CD4-positive, alpha-beta T cell (primary cell): ENCODE measurements at regions not wholly inside any gene's neighbourhood (a gene's known extent, or its start where the extent isn't known, plus 50 kb on each side); places are given as distances from the start of the nearest gene placed in this dataset. TPM values are rescaled to one million over a fixed set of nuclear protein-coding genes. Genes with fewer than 3 reads are reported as not detected.

ENCODE experiments used
- ATAC-seq: fragments of 200-7000 bp; cut with Tn5 transposase; one replicate; pipeline ENCODE4 v1.10.0; 2022; ENCODE audit warnings: mild to moderate bottlenecking; ENCODE audit not compliant: poor library complexity
- CTCF ChIA-PET: fragments of 350-600 bp; sonication (Branson Sonifier 250); formaldehyde crosslinking; loops from one replicate; lab custom pipeline; 2021; ENCODE audit warnings: antibody characterized with exemption, inconsistent platforms; lab: Charles Lee
- POLR2A ChIA-PET: fragments of 350-600 bp; sonication (Branson Sonifier 250); formaldehyde crosslinking; loops from one replicate; lab custom pipeline; 2021; ENCODE audit warnings: antibody characterized with exemption, inconsistent platforms; lab: Charles Lee
- DNase-seq, 14 experiments: peaks; one replicate each; pipeline ENCODE4 v3.0.0-alpha.2; 2013 to 2020; ENCODE audit warnings: mixed read lengths in 2 of 14
- H3K27ac ChIP-seq, 2 donors: one replicate each; pipeline versions ENCODE4 v1.5.1 to v1.7.0; 2013; ENCODE audit warnings: low read length in 2 of 2, low read depth in 1 of 2, mild to moderate bottlenecking in 1 of 2
- H3K27me3 ChIP-seq, 2 experiments: 1 replicate in 1 of 2; 2 replicates in 1 of 2; pipeline versions ENCODE4 v1.6.1 to v1.7.0; 2013; ENCODE audit warnings: low read length in 2 of 2, control low read depth in 1 of 2, mild to moderate bottlenecking in 1 of 2, moderate library complexity in 1 of 2; ENCODE audit not compliant: insufficient read depth in 2 of 2, control insufficient read depth in 1 of 2
- H3K36me3 ChIP-seq: one replicate; pipeline ENCODE4 v1.6.1; 2013; ENCODE audit warnings: low read length, control low read depth; ENCODE audit not compliant: insufficient read depth
- H3K4me1 ChIP-seq: one replicate; pipeline ENCODE4 v1.6.1; 2013; ENCODE audit warnings: low read length, control low read depth; ENCODE audit not compliant: insufficient read depth
- H3K4me3 ChIP-seq: one replicate; pipeline ENCODE4 v1.5.1; 2013; ENCODE audit warnings: mild to moderate bottlenecking, low read length, moderate library complexity
- H3K9me3 ChIP-seq, 2 experiments: 1 replicate in 1 of 2; 2 replicates in 1 of 2; pipeline versions ENCODE4 v1.6.1 to v1.7.0; 2013; ENCODE audit warnings: low read length in 2 of 2, mild to moderate bottlenecking in 2 of 2, control low read depth in 1 of 2, moderate library complexity in 1 of 2; ENCODE audit not compliant: control insufficient read depth in 1 of 2, insufficient read depth in 1 of 2
- H3K27ac Mint-ChIP-seq: one replicate; pipeline ENCODE4 v1.8.0; 2020; ENCODE audit warnings: mixed read lengths
- H3K27me3 Mint-ChIP-seq: one replicate; pipeline ENCODE4 v1.8.0; 2021; ENCODE audit warnings: mixed read lengths
- H3K36me3 Mint-ChIP-seq: one replicate; pipeline ENCODE4 v1.8.0; 2021; ENCODE audit warnings: low read depth, mixed read lengths
- H3K4me1 Mint-ChIP-seq: one replicate; pipeline ENCODE4 v1.8.0; 2021; ENCODE audit warnings: low read depth, mixed read lengths
- H3K4me3 Mint-ChIP-seq: one replicate; pipeline ENCODE4 v1.8.0; 2020; ENCODE audit warnings: mild to moderate bottlenecking, mixed read lengths
- H3K9me3 Mint-ChIP-seq: one replicate; pipeline ENCODE4 v1.8.0; 2020; ENCODE audit warnings: mixed read lengths
- CTCF ChIP-seq: fragments of 200-600 bp; IDR thresholded peaks from one replicate; pipeline ENCODE4 v1.8.0; 2022; ENCODE audit warnings: antibody characterized with exemption, mild to moderate bottlenecking
- intact Hi-C, 2 experiments: fragments of 100-400 bp; cut with DNase I in 1 of 2; cut with micrococcal nuclease in 1 of 2; formaldehyde crosslinking; loops; one replicate each; pipeline versions ENCODE4 v1.15.1 to v1.9.0; 2023 to 2025; cut with DNase I, micrococcal nuclease
- microRNA-seq: library from miRNA; unstranded; fragments of <30 nt; microRNA quantifications from one replicate; pipeline ENCODE4 v1.2.0, GENCODE V29; 2021; ENCODE audit warnings: borderline microRNAs expressed, borderline replicate concordance

DNA sequence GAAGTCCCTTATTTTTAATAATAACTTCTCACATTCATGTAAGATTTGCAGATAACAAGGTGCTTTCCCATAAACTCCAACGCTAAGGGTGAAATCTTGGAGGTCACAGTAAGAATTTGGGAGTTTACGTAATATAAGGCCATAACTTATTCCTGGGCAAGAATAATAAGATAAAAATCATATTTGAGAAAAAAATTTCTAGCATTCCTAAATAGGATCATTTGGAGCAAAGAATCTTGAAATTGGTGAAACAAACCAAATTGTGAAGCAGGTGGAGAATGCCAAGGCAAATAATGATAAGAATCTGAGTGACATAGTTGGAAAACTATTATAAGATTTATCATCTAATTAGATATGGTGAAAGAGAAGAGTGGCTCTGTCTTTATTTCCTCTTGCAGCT is 50.4 kb upstream of the FGF16 start:
- POLR2A ChIA-PET = no interaction called here
- Mint-ChIP-seq H3K4me3 (no peak overlapping the region), H3K9me3 (peaks cover 7% of the 10 kb centered on the region), H3K27me3 (no peaks in the 10 kb centered on the region), H3K36me3 (no peaks in the 10 kb centered on the region), H3K4me1 (no peaks in the 10 kb centered on the region), H3K27ac (no peak overlapping the region)
- no peaks in the 10 kb centered on the region for H3K4me1 ChIP-seq
- no peak overlapping the region for H3K4me3 ChIP-seq
- H3K27me3 ChIP-seq = no peaks in the 10 kb centered on the region
- intact Hi-C loops = no loop called here
- H3K36me3 ChIP-seq = no peaks in the 10 kb centered on the region
- TF ChIP-seq CTCF = no peak
- DNase-seq (no peak), ATAC-seq (no peak)
- CTCF ChIA-PET = no interaction called here
- H3K27ac ChIP-seq = no peak overlapping the region
- no peaks in the 10 kb centered on the region for H3K9me3 ChIP-seq

Small RNA genes lying in the stretch of these regions (microRNA-seq; reads per million reads assigned to microRNA genes)
- not detected for gene MIR325
- gene MIR384 = not detected
